PC-9 (cell line): ENCODE measurements at regions not wholly inside any gene's neighbourhood (a gene's known extent, or its start where the extent isn't known, plus 50 kb on each side); places are given as distances from the start of the nearest gene placed in this dataset.

ENCODE experiments used
- CTCF ChIP-seq: fragments of 200-600 bp; sonication (generic); conservative IDR thresholded peaks from 2 replicates; pipeline ENCODE4 v1.6.1; 2017; ENCODE audit warnings: mixed run types, antibody characterized with exemption, mild to moderate bottlenecking, moderate library complexity
- EZH2 ChIP-seq: fragments of 200-600 bp; sonication (generic); IDR thresholded peaks from 2 replicates; pipeline ENCODE4 v1.8.0; 2017; ENCODE audit warnings: antibody characterized with exemption, low read depth

- TF ChIP-seq CTCF (no peak), EZH2 (no peak)
Observed at GRCh38 chr3:162770551-162770950, 1273.9 kb downstream of the OTOL1 start.
